Breast epithelium (tissue), 4 donors: ENCODE measurements at regions not wholly inside any gene's neighbourhood (a gene's known extent, or its start where the extent isn't known, plus 50 kb on each side); places are given as distances from the start of the nearest gene placed in this dataset.

Experiments used
- DNase-seq, 2 donors: peaks; one replicate each; pipeline ENCODE4 v3.0.0-alpha.2; 2019; ENCODE audit warnings: low spot score in 2 of 2
- H3K27ac ChIP-seq, 2 donors: fragments of 200-600 bp; sonication (generic) in 1 of 2; one replicate each; pipeline ENCODE4 v1.5.1; 2016 to 2019; ENCODE audit warnings: mild to moderate bottlenecking in 1 of 2
- H3K27me3 ChIP-seq, 2 donors: fragments of 200-600 bp; sonication (generic) in 1 of 2; one replicate each; pipeline versions ENCODE4 v1.5.1 to v1.6.0; 2017 to 2019; ENCODE audit warnings: control low read depth in 1 of 2, mild to moderate bottlenecking in 1 of 2
- H3K36me3 ChIP-seq: fragments of 200-600 bp; one replicate; pipeline ENCODE4 v1.5.1; 2019
- H3K4me1 ChIP-seq, 2 donors: fragments of 200-600 bp; sonication (generic); one replicate each; pipeline ENCODE4 v1.5.1; 2016 to 2019; ENCODE audit warnings: control low read depth in 1 of 2
- H3K4me3 ChIP-seq, 3 donors: fragments of 200-600 bp; sonication (generic); 1 replicate in 2 of 3; 2 replicates in 1 of 3; pipeline ENCODE4 v1.5.1; 2016 to 2019; ENCODE audit warnings: mild to moderate bottlenecking in 3 of 3, moderate library complexity in 2 of 3
- H3K9me3 ChIP-seq, 2 donors: fragments of 200-600 bp; sonication (generic) in 1 of 2; one replicate each; pipeline ENCODE4 v1.5.1; 2016 to 2019; ENCODE audit warnings: control low read depth in 1 of 2
- CTCF ChIP-seq, 3 donors: fragments of 450-650 bp; IDR thresholded peaks; one replicate each; pipeline ENCODE4 v1.5.1; 2016 to 2017; ENCODE audit warnings: antibody characterized with exemption in 3 of 3, mild to moderate bottlenecking in 3 of 3, moderate library complexity in 3 of 3
- POLR2A ChIP-seq: fragments of 450-650 bp; IDR thresholded peaks from one replicate; pipeline ENCODE4 v1.6.1; 2016; ENCODE audit warnings: antibody characterized with exemption, mild to moderate bottlenecking, moderate library complexity
- POLR2AphosphoS5 ChIP-seq, 3 donors: sonication (generic); formaldehyde crosslinking; IDR thresholded peaks; one replicate each; pipeline ENCODE4 v1.6.1; 2017; ENCODE audit warnings: antibody characterized with exemption in 3 of 3
- intact Hi-C: fragments of 100-400 bp; cut with DNase I; formaldehyde crosslinking; loops from one replicate; pipeline ENCODE4 v1.15.1; 2023; ENCODE audit warnings: low total_unique reads

GRCh38 chr11:59302991-59303390 lies 55.7 kb upstream of the OR5AN1 start:
- H3K4me1 ChIP-seq, result no peaks in the 10 kb centered on the region
- no peak overlapping the region for H3K4me3 ChIP-seq
- peaks cover 0 to 4% of the 10 kb centered on the region in 2 donors for H3K9me3 ChIP-seq
- no peak overlapping the region for H3K27ac ChIP-seq
- no peak for TF ChIP-seq POLR2A
- no peak for TF ChIP-seq POLR2AphosphoS5 (IDR thresholded peaks at IDR 0.05)
- no peak for TF ChIP-seq CTCF (IDR thresholded peaks at IDR 0.05)
- intact Hi-C loops, result no loop called here
- no peak for DNase-seq
- no peaks in the 10 kb centered on the region for H3K36me3 ChIP-seq
- H3K27me3 ChIP-seq, result no peaks in the 10 kb centered on the region

- H3K27me3 ChIP-seq, result no peaks in the 10 kb centered on the region
- H3K9me3 ChIP-seq, result no peaks in the 10 kb centered on the region
- no peak overlapping the region for H3K4me3 ChIP-seq
- TF ChIP-seq POLR2A, result no peak
- TF ChIP-seq CTCF (IDR thresholded peaks at IDR 0.05), result no peak
- TF ChIP-seq POLR2AphosphoS5 (IDR thresholded peaks at IDR 0.05), result no peak
- H3K36me3 ChIP-seq, result no peaks in the 10 kb centered on the region
- DNase-seq, result no peak
- H3K27ac ChIP-seq, result no peak overlapping the region
- intact Hi-C loops, result no loop called here
- no peaks in the 10 kb centered on the region for H3K4me1 ChIP-seq
Measured at GRCh38 chr11:59295435-59295834, 63.3 kb upstream of the OR5AN1 start.

- Histone ChIP-seq H3K27ac (no peak overlapping the region), H3K4me3 (no peak overlapping the region), H3K27me3 (no peaks in the 10 kb centered on the region), H3K4me1 (no peaks in the 10 kb centered on the region), H3K36me3 (no peaks in the 10 kb centered on the region), H3K9me3 (no peaks in the 10 kb centered on the region)
- no peak for DNase-seq
- TF ChIP-seq POLR2AphosphoS5 (IDR thresholded peaks at IDR 0.05) (no peak), CTCF (IDR thresholded peaks at IDR 0.05) (no peak), POLR2A (no peak)
- intact Hi-C loops, result no loop called here
Measured at GRCh38 chr11:59292611-59293010, 66.1 kb upstream of the OR5AN1 start.

- Histone ChIP-seq H3K36me3 (no peaks in the 10 kb centered on the region), H3K27me3 (no peaks in the 10 kb centered on the region), H3K27ac (no peak overlapping the region), H3K9me3 (no peaks in the 10 kb centered on the region), H3K4me3 (no peak overlapping the region), H3K4me1 (no peaks in the 10 kb centered on the region)
- DNase-seq, result no peak
- intact Hi-C loops, result no loop called here
- TF ChIP-seq CTCF (IDR thresholded peaks at IDR 0.05), result no peak
- no peak for TF ChIP-seq POLR2A
- TF ChIP-seq POLR2AphosphoS5 (IDR thresholded peaks at IDR 0.05), result no peak
Measured at GRCh38 chr11:59291228-59291627, 67.5 kb upstream of the OR5AN1 start.

- H3K36me3 ChIP-seq, result no peaks in the 10 kb centered on the region
- intact Hi-C loops, result no loop called here
- H3K27me3 ChIP-seq, result no peaks in the 10 kb centered on the region
- no peaks in the 10 kb centered on the region for H3K4me1 ChIP-seq
- no peak for DNase-seq
- H3K27ac ChIP-seq, result no peak overlapping the region
- no peak overlapping the region for H3K4me3 ChIP-seq
- no peaks in the 10 kb centered on the region for H3K9me3 ChIP-seq
- TF ChIP-seq CTCF (IDR thresholded peaks at IDR 0.05), result no peak
- TF ChIP-seq POLR2A, result no peak
- no peak for TF ChIP-seq POLR2AphosphoS5 (IDR thresholded peaks at IDR 0.05)
Measured at GRCh38 chr11:59289356-59290181, 69.1 kb upstream of the OR5AN1 start.
